ENCODE measurements at regions not wholly inside any gene's neighbourhood (a gene's known extent, or its start where the extent isn't known, plus 50 kb on each side); places are given as distances from the start of the nearest gene placed in this dataset.

DNA sequence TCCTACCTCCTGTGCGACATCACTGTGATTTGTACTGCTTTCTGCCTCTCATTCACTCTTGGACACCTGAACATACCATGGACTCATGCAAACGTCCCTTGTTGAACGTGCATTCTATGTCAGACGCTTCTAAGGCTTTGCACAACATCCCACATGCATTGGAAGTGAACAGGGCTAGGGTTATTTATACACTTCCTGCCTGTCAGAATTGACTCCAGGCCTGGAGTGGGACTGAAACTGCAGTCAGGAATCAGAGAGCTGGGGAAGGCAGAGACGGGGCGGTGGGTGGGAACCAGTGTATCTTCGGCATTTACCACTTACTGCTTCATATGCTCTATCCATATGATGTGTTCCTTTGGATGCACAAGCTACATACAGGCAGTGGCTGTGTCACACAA lies 81.4 kb upstream of the GALNT2 start:
- Mint-ChIP-seq H3K27ac (no peak overlapping the region), H3K4me1 (no peaks in the 10 kb centered on the region), H3K4me3 (no peak overlapping the region), H3K27me3 (peaks cover 7% of the 10 kb centered on the region), H3K9me3 (no peaks in the 10 kb centered on the region), H3K36me3 (ENCODE audit: low read depth) (no peaks in the 10 kb centered on the region)
- DNase-seq = no peak
- intact Hi-C loops (cut with micrococcal nuclease) = no loop called here

DNA sequence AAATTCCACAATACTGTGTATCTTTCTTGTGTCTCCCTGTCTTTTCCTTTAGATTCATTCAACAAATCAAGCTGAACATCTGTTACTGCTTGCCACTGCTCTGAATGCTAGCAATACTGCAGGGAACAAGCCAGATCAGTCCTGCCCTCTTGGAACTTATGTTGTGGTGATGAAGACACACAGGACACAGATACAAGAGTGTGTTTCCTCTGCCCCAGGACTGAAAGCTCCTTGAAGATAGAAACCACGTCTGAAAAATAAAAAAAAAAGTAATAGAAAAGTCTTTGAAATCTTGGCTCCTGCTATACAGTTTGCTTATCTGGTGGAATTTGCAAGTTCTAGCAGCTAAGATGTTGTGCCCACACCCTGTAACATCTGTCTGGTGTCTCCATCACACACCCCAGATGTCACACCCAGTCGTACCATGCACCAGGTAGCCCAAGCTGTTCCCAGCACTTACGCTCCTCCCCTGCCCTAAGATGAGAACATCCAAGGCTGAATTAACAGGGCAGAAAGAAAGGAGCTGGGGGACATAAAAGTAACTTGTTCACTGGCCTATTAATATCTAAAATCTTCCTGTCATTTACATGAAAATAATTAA lies 80.2 kb upstream of the GALNT2 start:
- Mint-ChIP-seq H3K27me3 (peaks cover 2% of the 10 kb centered on the region), H3K4me1 (no peaks in the 10 kb centered on the region), H3K4me3 (no peak overlapping the region), H3K9me3 (no peaks in the 10 kb centered on the region), H3K27ac (no peak overlapping the region), H3K36me3 (ENCODE audit: low read depth) (no peaks in the 10 kb centered on the region)
- DNase-seq = no peak
- intact Hi-C loops (cut with micrococcal nuclease) = no loop called here

DNA sequence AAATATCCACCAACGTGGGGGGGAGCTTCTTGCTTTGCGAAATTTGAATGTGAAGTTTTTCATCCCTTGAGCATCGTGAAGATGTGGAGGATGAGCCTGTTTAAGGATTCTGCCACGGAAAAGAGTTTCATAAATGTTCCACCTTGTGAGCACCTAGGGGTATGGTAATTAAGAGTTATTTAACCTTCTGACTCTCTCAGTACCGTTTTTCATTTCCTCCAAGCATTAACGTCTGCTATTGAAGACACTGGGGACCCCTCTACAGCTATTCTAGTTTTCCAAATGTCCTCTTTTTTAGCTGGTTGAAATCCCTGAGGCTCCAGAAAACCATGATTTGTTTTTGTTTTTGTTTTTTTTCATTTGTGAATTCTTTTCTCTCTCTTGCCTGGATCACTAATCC lies 79.1 kb upstream of the GALNT2 start:
- Mint-ChIP-seq H3K36me3 (ENCODE audit: low read depth) (no peaks in the 10 kb centered on the region), H3K4me1 (no peaks in the 10 kb centered on the region)
- intact Hi-C loops (cut with micrococcal nuclease) = no loop called here

DNA sequence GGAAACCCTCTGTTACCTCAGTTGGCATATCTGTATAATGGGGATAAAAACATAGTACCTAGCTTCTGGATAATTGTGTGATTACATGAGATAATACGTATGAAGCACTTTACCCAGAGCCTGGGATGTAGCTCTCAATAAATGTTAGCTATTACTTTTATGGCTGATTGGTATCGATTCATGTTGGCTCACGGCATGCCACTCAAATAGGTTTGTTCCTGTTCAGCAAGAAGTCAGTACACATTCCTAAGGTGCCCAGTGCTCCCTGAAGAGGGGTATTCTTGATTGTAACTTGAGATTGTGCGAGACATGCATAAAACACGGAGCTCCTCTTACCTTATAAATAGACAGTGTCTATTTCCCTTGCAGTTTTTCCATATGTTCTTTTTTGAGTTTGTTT lies 78.5 kb upstream of the GALNT2 start:
- Mint-ChIP-seq H3K9me3 (no peaks in the 10 kb centered on the region), H3K4me3 (no peak overlapping the region), H3K27me3 (peaks cover 2% of the 10 kb centered on the region), H3K4me1 (peaks cover 2% of the 10 kb centered on the region), H3K36me3 (ENCODE audit: low read depth) (no peaks in the 10 kb centered on the region), H3K27ac (no peak overlapping the region)
- no peak for DNase-seq
- intact Hi-C loops (cut with micrococcal nuclease) = no loop called here

More for the DNA sequence above, 79.1 kb upstream of the GALNT2 start:
- no peak for DNase-seq
- H3K4me3 Mint-ChIP-seq = no peak overlapping the region
- H3K9me3 Mint-ChIP-seq = no peaks in the 10 kb centered on the region
- H3K27me3 Mint-ChIP-seq = peaks cover 2% of the 10 kb centered on the region
- H3K27ac Mint-ChIP-seq = no peak overlapping the region

- DNase-seq = no peak
- intact Hi-C loops (cut with micrococcal nuclease) = no loop called here
- Mint-ChIP-seq H3K9me3 (no peaks in the 10 kb centered on the region), H3K36me3 (ENCODE audit: low read depth) (no peaks in the 10 kb centered on the region), H3K27ac (no peak overlapping the region), H3K4me3 (no peak overlapping the region), H3K4me1 (peaks cover 2% of the 10 kb centered on the region), H3K27me3 (no peaks in the 10 kb centered on the region)
Measured at GRCh38 chr1:229989591-229990248, 77.3 kb upstream of the GALNT2 start.

DNA sequence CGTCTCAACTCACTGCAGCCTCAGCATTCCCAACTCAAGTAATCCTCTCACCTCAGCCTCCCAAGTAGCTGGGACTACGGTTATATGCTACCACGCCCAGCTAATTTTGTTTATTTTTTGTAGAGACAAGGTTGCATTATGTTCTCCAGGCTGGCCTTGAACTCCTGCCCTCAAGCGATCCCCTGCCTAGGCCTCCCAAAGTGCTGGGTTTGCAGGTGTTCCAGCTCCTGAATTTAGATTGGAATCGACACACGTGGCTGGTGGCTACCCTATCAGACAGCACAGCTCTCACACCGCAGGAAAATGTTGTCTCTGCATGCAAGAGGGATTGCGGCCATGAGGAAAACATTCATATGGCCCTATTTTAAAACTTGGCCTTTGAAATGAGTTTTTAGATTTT lies 76.7 kb upstream of the GALNT2 start:
- no peak for DNase-seq
- Mint-ChIP-seq H3K9me3 (no peaks in the 10 kb centered on the region), H3K36me3 (ENCODE audit: low read depth) (no peaks in the 10 kb centered on the region), H3K4me1 (peaks cover 2% of the 10 kb centered on the region), H3K27me3 (no peaks in the 10 kb centered on the region), H3K27ac (no peak overlapping the region), H3K4me3 (no peak overlapping the region)
- intact Hi-C loops (cut with micrococcal nuclease) = no loop called here

GRCh38 chr1:229991104-229991513 lies 75.9 kb upstream of the GALNT2 start:
- no peak overlapping the region for H3K4me3 Mint-ChIP-seq
- H3K27ac Mint-ChIP-seq = no peak overlapping the region
- H3K4me1 Mint-ChIP-seq = peaks cover 2% of the 10 kb centered on the region
- intact Hi-C loops (cut with micrococcal nuclease) = no loop called here
- no peaks in the 10 kb centered on the region for H3K36me3 Mint-ChIP-seq (ENCODE audit: low read depth)
- DNase-seq = no peak
- H3K9me3 Mint-ChIP-seq = no peaks in the 10 kb centered on the region
- no peaks in the 10 kb centered on the region for H3K27me3 Mint-ChIP-seq

DNA sequence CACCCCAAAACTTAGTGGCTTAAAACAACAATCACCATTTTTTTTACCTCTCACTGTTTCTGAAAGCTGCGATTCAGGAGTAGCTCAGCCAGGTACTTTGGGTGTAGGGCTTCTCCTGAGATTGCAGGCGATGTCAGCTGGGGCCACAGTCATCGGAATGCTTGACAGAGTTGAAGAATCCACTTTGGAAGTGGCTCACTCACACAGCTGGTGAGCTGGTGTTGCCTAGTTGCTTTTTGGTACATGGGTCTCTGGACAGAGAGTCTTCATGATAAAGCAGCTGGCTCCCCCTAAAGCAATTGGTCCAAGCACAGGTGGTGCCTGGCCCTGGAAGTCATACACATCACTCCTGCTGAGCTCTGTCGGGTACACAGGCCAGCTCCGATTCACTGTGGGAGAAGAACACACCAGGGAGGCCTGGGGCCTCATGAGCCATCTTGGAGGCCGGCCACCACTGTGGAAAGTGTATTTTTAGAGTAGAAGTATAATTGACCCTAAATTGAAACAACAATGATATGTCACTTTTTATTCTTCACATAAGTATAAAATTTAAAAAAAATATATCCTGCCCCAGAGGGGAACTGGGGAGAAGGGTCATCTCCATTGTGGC lies 75.2 kb upstream of the GALNT2 start:
- no peak overlapping the region for H3K4me3 Mint-ChIP-seq
- intact Hi-C loops (cut with micrococcal nuclease) = no loop called here
- no peaks in the 10 kb centered on the region for H3K27me3 Mint-ChIP-seq

GRCh38 chr1:229993060-229993459 lies 74.0 kb upstream of the GALNT2 start:
- no peak for DNase-seq
- intact Hi-C loops (cut with micrococcal nuclease) = no loop called here
- Mint-ChIP-seq H3K4me3 (no peak overlapping the region), H3K27me3 (no peaks in the 10 kb centered on the region), H3K4me1 (peaks cover 2% of the 10 kb centered on the region), H3K27ac (no peak overlapping the region), H3K9me3 (no peaks in the 10 kb centered on the region), H3K36me3 (ENCODE audit: low read depth) (no peaks in the 10 kb centered on the region)

More for the DNA sequence above, 75.2 kb upstream of the GALNT2 start:
- Mint-ChIP-seq H3K27ac (no peak overlapping the region), H3K9me3 (no peaks in the 10 kb centered on the region), H3K4me1 (peaks cover 2% of the 10 kb centered on the region), H3K36me3 (ENCODE audit: low read depth) (no peaks in the 10 kb centered on the region)
- no peak for DNase-seq

DNA sequence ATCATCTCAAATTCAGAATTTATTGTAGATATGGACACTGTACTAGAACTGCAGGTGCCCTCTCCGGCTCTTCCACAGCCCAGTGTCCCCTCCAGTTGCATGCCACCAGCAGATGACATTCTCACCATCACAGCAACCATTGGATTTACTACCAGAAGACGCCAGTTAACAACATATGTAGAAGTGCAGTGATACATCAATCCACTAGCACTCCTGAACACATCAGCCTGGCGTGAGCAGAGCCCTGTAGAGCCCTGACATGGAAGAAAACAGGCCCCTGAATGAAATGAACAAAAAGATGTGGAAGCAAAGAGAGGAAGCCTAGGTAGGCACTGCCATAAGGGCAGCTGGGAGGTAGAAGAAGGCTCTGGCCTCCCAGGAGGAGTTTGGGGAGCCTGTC lies 73.1 kb upstream of the GALNT2 start:
- intact Hi-C loops (cut with micrococcal nuclease) = no loop called here
- no peaks in the 10 kb centered on the region for H3K36me3 Mint-ChIP-seq (ENCODE audit: low read depth)
- H3K9me3 Mint-ChIP-seq = no peaks in the 10 kb centered on the region
- no peak overlapping the region for H3K27ac Mint-ChIP-seq
- H3K4me1 Mint-ChIP-seq = peaks cover 2% of the 10 kb centered on the region
- no peak for DNase-seq
- H3K27me3 Mint-ChIP-seq = no peaks in the 10 kb centered on the region
- H3K4me3 Mint-ChIP-seq = no peak overlapping the region

DNA sequence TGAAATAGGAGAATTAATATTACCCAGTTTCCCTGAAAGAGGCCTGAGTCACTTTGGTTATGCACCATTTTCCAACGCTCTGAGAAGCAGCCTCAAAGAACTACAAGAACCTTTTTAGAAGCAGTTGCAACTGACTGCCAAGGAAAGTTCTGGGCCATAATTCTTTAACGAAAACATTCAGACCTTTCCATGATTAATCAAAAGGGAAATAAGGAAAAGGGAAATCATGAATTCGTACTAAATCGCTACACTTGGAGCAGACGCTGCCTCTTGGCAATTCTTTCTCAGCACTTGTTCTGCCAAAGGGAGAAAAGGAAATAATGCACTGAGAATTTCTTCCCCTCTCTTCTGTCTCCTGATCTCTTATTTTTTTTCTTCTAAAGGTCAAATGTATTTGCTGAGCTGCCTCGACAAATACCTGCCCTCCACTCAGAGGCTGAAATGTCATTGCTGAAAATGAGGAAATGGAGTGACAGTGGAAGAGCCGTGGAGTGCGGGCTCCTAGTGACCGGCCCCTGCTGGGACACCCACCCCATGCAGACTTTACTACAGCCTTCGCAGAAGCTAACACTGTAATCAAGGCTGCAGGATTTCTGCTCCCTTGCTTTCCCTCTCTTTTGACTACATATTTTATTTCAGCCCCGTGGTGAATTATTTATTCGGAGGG lies 67.9 kb upstream of the GALNT2 start:
- Mint-ChIP-seq H3K36me3 (ENCODE audit: low read depth) (no peaks in the 10 kb centered on the region), H3K27me3 (peaks cover 9% of the 10 kb centered on the region), H3K9me3 (no peaks in the 10 kb centered on the region), H3K27ac (no peak overlapping the region), H3K4me1 (no peaks in the 10 kb centered on the region), H3K4me3 (no peak overlapping the region)
- DNase-seq = no peak
- intact Hi-C loops (cut with micrococcal nuclease) = no loop called here

- Mint-ChIP-seq H3K9me3 (no peaks in the 10 kb centered on the region), H3K36me3 (ENCODE audit: low read depth) (no peaks in the 10 kb centered on the region), H3K27ac (no peak overlapping the region), H3K4me1 (no peaks in the 10 kb centered on the region), H3K27me3 (peaks cover 12% of the 10 kb centered on the region), H3K4me3 (no peak overlapping the region)
- DNase-seq = no peak
- intact Hi-C loops (cut with micrococcal nuclease) = no loop called here
Measured at GRCh38 chr1:230000493-230001184, 66.4 kb upstream of the GALNT2 start.

DNA sequence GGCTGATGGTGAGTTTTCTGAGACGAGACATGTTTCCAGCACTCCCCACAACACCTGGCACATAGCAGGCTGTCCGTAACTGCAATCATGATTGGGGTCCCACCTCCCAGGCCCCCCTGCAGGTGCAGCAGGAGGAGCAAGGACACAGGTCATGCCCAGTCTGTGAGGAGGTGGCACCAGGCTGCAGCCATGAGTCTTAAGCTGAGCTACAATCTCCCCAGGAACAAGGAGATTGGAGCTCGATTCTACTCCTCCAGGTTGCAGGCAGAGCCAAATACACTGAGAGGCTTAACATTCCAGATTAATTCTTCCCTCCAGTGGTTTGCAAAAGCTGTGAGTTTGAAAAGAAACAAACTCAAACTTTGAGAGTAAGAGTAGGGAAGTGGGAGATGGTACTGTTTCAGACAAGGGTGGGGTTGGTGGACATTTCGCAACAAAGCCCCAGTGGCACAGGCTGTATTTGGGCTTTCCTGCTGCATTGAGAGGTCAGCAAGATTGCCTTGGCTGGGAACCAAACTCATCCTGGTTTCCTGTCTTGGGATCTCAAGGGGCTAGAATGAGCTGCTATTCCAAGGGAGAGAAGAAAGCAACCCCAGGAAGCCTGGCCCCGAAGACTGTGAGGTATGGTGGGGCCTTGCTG lies 64.8 kb upstream of the GALNT2 start:
- Mint-ChIP-seq H3K9me3 (no peaks in the 10 kb centered on the region), H3K27me3 (peaks cover 19% of the 10 kb centered on the region), H3K36me3 (ENCODE audit: low read depth) (no peaks in the 10 kb centered on the region), H3K4me3 (no peak overlapping the region), H3K27ac (no peak overlapping the region), H3K4me1 (no peaks in the 10 kb centered on the region)
- intact Hi-C loops (cut with micrococcal nuclease) = no loop called here
- DNase-seq = no peak

Measured in activated CD4-positive, alpha-beta T cell treated with anti-CD3 and anti-CD28 coated beads, Interleukin-2, amount 10 ng/mL, durations not matched to agents 24 days and 14 days (primary cell).